Stimulated activated CD4-positive, alpha-beta T cell treated with anti-CD3 and anti-CD28 coated beads, Interleukin-12 subunit alpha, Interleukin-12 subunit beta, amount 100 ng/mL, for 24 hours (primary cell): ENCODE measurements at regions not wholly inside any gene's neighbourhood (a gene's known extent, or its start where the extent isn't known, plus 50 kb on each side); places are given as distances from the start of the nearest gene placed in this dataset.

ENCODE experiments used
- DNase-seq, 2 experiments: peaks; one replicate each; pipeline ENCODE4 v3.0.0-alpha.2; 2020; ENCODE audit warnings: low read depth in 2 of 2

DNA sequence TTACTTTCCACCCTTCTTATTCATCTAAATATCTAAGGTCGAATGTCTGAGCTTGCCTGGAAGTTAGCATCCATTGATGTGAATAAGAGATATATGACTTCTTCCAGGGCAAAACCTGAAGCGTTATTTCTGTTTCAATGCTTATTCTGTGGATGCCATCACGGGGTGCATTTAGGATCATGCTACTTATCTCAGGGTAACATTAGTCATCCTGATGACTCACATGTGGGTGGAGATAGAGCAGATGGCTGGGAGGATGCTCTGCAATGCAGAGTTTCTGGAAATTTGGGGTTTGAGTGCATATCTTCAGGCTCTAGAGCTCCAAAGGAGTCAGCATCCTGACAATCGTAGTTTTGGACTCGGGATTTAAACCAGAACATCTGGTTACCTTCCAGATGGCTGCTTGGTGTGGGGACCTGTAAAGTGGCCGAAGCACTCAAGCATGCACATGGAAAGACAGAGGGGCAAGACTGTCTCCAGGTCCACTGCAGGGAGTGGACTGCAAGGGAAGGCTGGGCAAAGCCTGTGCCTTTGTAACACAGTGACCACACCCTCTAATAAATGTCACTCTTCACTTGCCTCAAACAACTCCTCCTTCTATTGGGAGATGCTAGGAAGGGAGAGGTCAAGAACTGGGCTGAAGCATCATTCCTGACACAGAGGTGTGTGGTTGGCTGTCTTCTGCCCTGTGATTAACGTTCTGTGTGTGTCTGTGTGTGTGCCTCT is 175.2 kb upstream of the SALL1 start:
- no peak for DNase-seq

DNA sequence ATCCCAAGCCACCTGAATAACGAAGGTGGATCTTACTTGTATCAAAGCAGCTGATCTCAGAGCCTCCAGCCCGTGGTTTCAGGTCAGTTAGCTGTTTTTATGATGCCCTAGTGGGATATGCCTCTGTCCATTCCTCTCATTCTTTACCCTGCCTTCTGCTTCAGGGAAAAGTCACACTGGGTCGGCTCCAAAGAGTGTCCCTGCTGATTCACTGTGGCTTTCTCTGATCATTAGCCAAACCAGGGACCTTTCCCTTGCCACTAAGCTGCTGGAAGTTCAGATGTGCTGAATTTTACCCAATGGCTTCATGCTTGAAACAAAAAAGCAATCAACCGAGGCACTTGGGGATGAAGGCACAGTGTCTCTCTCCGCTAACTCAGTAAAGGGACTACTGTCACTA is 170.2 kb upstream of the SALL1 start:
- DNase-seq: no peak

DNA sequence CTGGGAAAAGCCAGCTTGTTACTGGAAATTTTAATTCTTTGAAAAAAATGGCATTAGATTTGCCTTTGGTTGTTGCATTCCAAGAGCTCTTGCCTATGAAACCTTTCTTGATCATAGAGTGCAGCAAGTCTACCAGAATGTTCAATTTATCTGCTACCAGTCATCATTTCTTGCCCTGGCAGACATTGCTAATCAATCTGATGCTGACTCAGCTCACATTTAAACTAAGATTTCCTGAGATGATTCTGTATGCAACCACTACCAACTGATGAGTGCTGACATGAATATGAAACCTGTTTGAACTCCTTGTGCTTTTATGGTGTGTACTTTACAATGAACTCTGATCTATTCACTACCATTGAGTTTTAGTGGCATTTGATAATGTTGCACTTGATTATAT is 166.5 kb upstream of the SALL1 start:
- DNase-seq: no peak

DNA sequence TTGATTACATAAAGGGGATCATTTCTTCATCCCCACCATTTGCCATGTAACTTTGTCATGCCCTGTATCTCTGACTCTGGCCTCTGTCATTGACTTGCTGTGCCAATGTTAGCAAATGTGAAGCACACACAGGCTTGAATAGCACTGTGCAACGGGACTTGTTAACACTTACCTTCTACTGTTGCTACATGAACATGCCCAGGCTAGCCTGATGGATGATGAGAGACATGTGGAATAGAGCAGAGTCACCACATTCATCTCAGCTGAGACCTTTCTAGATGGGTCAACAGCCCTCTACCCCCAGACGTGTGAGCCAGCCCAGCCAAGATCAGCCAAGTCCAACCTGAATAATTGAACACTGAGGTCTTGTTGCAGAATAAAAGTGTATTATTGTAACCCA is 162.1 kb upstream of the SALL1 start:
- no peak for DNase-seq

DNA sequence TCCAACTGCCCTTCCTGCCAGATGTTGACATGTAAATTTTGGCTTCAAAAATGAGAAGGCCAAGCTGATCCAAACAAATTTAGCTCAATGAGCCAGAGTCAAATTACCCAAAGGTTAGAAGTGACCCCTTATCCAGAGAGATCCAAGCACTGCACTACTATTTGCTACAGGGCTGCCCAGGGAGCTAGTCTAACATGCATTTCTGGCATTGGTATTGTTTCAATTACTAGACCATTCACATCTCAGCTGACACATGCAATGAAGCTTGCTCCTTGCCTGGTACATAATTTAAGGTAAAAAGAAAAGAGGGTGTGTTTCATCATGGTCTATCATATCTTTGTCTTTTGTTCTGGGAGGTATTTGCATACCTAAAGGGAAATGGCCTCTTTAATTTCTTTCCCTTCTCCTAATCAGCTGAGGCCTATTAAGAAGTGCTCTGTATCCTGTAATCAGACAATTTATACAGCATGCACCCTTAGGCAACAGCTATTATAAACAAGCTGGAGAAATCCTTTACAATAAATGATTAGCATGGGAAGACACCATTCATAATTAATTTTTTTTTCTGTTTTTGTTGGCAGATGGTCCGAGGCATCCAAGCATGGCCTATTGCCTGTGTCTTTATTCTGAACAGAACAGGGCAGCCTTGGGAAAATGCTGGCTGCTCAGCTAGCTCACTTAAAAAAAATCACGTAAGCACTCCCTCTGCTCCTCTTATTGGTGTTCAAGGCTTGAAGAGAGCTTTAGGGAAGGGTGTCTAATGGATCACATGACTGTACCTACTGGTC is 161.5 kb upstream of the SALL1 start:
- no peak for DNase-seq

DNA sequence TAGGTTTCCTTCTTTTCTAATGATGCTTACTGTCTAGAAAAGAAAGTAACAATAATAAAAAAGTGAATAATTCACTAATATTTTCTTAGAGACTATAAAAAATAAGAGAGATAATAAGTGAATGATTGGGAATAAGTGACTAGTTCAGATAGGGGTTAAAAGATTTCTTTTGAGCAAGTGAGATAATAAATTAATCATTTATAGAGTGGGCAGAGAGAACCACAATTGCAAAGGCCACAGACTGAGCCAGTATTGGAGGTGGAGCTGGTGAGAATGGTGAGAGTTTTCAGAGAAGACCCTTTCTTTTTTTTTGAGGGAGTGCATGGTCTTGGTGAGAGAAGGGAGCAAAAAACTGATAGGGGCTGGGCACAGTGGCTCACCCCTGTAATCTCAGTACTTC is 159.1 kb upstream of the SALL1 start:
- no peak for DNase-seq

DNA sequence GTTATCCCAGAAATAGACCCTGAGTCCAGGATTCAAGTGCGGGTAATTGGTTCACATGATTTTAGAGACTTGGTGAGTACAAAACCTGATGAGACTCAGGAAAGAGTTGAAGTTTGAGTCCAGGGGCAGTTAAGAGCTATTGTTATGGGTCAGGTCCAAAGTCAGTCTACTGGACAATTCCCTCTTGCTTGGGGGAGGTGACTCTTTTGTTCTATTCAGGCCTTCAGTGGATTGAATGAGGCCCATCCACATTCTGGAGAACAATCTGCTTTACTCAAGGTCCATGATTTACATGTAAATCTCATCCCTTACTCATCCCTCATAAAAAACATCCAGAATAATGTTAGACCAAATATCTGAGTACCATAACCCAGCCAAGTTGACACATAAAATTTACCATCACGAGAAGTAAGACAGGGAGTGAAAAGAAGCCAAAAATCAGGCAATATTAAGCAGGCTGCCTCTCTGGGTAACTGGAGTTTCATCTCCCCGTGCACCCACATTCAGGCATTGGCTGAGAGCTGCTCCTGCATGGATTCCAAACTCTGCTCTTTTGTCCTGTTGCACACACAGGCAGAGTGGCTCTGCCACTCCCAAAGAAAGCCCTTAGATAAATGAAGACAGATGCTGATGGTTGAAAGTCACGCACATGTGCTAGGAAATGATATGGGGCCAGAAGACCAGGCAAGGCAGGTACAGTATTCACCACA is 156.0 kb upstream of the SALL1 start:
- no peak for DNase-seq

DNA sequence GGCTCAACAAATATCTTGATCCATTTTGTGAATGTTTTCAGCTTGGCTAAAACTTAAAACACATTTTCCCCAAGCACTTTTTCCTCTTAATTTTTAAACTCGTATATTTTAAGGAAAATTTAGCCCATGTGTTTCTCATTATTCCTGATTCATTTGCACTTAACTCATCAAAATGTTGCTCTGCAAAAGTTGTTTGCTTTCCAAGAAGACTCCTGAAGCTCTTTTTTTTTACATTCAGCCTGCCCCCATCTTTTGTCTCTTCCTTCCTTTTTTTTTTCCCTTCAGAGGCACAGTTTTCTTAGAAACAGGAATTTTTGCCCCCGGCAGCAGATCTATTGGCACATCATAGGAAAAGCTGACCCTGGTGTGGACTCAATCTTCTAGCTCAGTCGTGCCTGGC is 155.0 kb upstream of the SALL1 start:
- DNase-seq: no peak

DNA sequence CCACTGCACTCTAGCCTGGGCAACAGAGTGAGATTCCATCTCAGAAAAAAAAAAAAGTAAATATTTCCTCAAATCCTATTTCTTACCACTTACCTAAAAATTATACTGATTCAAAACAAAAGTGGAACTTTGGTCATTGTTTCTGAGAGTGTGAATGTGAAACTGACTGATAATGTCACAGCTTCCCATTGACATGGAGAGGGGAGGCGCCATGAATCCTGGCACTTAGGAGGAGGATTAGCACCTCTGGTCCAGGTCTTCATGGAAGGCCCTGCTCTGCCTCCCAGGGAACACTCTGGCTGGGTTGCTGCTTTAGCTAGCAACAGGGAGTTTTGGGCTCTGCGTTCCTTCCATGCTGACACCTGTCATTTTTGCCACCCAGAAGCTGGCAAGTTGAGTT is 154.3 kb upstream of the SALL1 start:
- no peak for DNase-seq

DNA sequence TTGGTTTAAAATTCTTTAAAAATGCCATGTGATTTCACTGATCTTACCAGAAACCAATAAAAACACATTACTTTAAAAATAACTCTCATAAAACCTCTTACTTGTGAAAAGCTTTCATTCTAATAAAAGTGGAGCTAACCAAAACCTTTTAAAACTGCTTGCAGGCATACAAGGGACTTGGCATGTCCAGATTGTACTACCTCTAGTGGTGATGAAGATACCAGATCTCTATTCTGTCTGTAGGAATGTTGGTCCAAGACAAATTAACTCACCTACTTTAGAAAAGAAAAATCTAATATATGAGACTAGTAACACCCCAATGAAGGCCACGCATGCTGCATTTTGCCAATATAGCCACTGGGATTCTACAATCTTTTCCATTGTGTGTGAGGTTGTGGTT is 151.0 kb upstream of the SALL1 start:
- DNase-seq: no peak

DNA sequence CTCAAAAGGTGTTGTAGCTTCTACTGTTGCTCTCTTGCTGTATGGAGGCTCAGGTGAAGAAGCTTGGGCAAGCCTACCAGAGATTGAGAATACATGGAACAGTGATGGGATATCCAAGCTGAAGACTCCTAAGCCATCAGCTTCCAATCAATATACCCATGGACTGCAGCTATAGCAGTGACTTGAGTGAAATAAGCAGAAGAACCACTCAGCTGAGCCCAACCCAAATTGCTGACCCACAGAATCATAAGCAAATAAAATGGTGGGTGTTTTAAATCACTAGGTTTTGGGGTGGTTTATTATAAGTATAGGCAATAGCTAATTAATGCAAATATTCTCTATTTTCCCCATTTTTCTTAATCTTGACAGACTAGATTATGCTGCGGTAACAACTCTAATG is 147.7 kb upstream of the SALL1 start:
- no peak for DNase-seq

DNA sequence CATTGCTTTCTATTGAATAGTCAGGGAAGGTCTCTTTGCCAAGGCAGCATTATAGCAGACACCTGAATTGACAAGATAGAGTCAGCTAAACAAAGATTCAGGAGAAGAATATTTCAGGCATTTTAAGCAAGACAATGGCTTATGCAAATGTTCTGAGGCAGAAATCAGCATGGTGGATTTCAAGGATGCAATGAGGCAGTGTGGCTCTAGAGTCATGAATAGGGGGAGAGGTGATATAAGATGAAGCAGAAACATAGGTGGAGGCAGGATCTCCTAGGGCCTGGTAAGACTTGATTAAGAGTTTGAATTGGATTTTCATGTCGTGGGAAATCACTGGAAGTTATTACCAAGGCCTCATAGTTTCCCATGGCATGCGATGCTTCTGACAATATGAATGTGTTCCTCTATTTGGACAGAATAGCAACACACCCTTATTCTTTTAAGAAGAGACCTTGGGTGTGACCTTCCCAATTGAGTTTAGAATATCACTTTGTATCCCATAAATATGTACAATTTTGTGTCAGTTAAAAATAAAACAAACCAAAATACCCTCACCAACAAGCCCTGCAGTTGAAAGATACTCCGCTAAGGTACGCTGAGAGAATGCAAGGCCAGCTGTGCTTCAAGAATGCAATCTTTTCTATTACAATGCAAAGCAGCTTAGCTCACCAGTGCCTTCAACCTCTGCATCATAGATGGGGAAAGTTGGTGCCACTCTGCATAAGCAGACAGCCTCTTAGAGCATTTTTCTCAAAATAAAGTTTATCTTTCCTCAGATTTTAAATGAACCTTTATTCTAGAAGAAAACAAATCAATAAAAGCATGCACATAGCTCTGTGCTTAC is 139.6 kb upstream of the SALL1 start:
- no peak for DNase-seq

DNA sequence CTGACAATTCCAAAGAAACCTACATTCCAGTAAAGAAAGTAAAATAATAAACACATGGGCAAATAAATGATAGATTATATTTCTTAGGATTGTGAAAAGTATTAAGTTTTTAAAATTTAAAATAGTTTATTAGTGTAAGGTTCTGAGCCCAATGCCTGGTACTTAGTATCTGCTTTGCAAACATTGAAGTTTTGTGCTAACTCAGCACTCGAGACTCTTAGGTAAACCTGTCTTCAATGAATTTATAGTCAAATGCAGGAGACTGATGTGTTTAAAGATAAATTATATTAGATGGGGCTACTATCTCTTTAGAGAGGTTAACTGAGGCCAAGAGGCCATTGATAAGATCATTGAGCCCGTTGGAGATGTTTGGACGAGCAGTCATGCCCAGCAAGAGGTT is 138.3 kb upstream of the SALL1 start:
- DNase-seq: no peak

DNA sequence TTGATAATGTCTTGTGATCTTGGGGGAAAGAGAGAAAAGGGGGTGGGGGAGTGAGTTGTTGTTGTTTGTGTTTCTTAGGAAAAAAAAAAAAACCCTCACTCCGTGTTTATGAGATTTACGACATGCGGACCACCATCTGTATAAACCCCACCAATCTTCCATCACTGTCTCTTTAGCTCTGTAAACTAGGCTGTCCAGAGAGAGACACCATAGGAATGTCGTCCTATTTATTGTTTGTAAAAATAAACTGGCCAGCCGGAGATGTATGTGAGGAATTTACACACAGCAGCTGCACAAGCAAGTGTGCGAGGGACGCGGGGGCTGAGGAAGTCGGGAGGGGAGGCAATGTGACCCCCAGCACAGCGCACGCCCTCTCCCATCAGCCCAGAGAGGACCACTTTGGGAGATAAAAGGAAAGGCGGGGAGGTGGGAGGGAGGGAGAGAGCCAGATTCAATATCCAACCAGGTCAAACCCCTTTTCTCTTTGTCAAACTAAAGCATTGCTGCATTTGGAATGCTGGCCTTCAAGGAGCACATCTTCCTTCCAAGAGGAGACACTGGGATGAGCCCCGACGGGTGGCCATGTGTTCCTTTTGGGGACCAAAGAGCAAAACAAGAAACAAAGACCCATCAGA is 136.2 kb upstream of the SALL1 start:
- no peak for DNase-seq

DNA sequence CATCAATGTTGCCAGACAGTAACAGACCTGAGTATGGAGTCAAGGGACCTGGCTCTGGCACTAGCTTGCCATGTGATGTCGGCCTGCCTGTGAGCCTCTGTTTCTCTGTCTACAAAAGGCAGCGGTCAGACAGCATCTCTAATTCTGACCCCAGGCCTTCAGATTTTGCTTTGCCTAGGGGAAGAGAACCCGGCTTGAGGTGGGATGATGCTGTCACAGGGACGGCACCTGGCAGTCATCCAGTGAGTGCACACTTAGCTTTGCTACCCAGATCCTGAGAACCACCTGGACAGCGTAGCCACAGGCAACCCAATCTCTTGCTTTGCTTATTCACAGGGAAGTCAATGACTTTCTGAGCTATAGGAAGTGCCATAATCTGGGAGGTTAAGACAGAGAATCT is 135.2 kb upstream of the SALL1 start:
- no peak for DNase-seq

DNA sequence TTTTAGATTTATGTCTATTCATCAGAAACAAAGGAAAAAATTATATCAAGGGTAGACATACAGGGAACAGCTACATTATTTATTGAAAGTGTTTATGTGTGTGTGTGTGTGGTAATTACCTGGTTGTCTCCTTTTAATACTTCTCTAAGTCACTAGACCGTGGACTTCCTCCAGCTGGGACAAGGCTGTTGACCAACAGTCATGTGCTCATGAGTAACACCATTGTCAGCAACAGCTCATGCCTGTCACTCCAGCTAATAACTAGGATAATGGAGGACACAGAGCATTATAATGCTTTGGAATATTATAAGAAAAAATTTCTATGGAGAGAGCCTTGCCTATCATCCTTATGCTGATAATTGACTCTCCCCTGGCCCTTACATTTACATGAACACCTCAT is 125.3 kb upstream of the SALL1 start:
- no peak for DNase-seq

DNA sequence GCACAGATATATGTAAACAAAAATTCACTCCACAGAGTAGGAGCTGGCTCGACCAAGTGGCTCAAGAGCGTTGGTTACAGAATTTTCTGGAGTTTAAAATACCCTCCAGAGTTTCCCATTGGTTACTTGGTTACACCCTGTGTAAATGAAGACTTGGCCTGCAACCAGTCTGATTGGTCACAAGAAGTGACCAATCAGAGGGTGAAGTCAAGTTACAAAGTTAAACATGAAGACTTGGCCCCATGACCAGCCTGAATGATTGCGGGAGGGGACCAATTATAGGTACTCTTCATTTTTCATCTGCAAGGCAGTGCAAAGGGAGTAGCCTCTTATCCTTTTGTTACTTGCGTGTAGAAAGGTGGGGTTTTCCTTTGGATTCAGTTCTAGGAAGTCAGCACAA is 121.3 kb upstream of the SALL1 start:
- no peak for DNase-seq

DNA sequence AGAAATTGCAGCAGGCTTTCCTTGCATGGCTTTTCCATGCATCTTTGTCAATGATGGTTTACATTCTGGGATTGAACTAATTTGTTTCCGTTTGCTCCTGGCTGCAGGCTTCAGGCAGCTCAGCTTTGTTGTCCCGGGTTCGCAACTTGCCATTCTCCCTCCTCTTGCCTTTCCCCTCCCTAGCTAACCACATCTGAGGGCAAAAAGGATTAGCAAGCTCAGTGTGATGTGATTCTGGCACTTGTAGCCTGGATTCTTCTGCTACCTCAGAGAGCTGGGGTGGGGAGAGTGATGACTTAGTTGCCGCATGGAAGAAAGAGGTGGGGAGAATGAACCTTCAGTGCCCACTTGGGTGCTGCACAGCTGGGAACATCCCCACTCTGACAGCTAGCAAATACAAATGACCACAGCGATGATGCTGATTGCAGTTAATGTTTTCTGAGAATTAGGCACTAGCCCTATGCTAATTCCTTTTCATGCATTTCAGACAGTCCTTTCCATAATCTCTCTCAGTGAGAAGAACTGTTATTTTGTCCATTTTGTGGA is 120.2 kb upstream of the SALL1 start:
- DNase-seq: no peak

DNA sequence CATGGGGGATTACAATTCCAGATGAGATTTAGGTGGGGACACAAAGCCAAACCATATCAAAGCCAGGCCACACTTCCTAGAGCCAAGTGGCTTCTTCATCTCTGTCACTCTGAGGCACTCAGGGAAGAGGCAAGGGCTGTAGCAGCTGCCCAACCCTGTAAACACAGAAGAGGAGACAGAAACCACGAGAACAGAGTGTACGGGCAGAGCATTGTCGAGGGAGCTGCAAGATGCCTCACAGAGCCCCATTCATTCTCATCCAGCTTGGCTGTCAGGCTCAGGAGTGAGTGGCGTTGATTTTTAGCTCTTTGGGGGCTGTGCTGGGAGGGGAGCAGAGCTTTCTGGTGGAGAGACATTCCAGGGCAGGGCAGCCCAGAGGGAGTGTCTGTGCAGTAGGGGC is 117.2 kb upstream of the SALL1 start:
- DNase-seq: no peak

DNA sequence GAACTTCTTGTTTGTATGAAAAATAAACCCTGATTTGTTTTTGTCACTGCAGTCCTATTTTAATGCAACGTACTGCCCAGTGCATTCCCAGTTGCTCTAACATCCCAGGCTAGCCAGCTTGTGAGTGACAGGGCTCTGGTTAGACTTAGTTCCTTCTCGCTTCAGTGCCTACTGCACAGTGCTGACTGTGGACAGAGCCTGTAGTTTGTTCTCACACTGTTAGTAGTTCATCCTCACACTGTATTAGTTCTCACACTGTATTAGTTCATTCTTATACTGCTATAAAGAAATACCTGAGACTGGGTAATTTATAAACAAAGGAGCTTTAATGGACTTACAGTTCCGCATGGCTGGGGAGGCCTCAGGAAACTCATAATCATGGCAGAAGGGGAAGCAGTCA is 116.6 kb upstream of the SALL1 start:
- no peak for DNase-seq

DNA sequence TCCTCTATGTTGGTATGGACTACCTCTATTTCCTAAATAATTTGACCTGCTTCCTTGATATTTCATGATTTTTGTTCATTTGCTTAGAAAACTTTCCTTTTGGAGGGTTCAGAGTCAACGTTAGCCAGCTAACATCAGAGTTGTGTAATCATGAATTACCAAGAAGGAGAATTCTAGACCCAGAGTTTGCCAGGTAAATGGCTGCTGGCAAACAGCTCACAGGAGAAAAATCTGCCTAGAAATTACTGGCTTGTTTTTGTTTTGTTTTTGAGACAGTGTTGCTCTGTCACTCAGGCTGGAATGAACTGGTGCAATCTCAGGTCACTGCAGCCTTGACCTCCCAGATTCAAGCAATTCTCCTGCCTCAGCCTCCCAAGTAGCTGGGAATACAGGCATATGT is 111.4 kb upstream of the SALL1 start:
- no peak for DNase-seq
